Midbrain (tissue), 1 donor: ENCODE measurements at regions not wholly inside any gene's neighbourhood (a gene's known extent, or its start where the extent isn't known, plus 50 kb on each side); places are given as distances from the start of the nearest gene placed in this dataset.

ENCODE experiments used
- DNase-seq: peaks from one replicate; lab custom pipeline; 2025; lab: John Stamatoyannopoulos, UW

- no peak for DNase-seq
These were observed 116.8 kb downstream of the OR13A1 start for GRCh38 chr10:45198486-45199204.

DNA sequence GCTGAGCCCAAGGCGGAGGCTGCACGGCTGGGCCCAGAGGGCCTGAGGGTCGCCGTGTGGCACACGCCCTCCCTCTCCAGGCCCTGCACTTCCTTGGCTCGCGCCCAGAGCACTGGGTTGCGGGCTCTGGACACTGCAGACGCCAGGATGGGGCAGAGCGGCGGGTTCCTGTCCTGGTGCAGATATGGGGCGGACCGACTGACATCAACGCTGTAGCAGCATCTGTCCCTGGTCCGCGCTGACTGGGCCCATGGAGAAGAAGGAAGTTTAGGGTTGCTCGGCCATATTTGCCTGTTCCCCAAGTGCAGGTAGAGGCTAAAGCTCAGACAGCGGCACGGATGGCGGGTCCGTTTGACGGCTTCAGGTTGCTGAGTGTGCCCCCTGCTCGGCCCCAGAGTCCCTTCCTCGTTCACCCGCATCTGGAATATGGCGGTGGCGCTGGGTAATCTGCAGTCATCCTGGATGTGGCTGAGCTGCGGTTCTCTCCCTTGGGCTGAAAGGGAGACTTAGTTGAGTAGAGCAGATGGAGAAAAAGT is 116.1 kb downstream of the OR13A1 start:
- DNase-seq: no peak

DNA sequence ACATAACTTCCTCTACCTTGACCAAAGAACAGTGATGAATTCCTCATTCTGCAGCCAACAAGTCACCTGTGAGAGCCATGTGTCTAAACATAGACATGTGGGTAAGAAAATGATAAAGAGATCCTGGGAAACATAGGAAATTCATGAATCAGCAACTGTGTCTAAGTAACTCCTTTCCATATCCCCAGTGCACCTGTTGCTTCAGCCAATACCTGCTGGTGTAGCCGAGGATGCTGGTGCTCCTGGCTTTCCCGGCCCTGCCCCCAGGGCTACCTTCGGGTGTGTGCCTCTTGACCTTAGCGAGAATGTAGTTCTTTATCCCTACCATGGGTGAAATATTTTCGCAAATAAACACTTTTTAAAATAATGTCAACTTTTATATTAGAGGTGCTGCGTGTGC is 114.1 kb downstream of the OR13A1 start:
- DNase-seq: no peak

GRCh38 chr10:45202242-45202641 is 113.2 kb downstream of the OR13A1 start:
- DNase-seq: no peak

DNA sequence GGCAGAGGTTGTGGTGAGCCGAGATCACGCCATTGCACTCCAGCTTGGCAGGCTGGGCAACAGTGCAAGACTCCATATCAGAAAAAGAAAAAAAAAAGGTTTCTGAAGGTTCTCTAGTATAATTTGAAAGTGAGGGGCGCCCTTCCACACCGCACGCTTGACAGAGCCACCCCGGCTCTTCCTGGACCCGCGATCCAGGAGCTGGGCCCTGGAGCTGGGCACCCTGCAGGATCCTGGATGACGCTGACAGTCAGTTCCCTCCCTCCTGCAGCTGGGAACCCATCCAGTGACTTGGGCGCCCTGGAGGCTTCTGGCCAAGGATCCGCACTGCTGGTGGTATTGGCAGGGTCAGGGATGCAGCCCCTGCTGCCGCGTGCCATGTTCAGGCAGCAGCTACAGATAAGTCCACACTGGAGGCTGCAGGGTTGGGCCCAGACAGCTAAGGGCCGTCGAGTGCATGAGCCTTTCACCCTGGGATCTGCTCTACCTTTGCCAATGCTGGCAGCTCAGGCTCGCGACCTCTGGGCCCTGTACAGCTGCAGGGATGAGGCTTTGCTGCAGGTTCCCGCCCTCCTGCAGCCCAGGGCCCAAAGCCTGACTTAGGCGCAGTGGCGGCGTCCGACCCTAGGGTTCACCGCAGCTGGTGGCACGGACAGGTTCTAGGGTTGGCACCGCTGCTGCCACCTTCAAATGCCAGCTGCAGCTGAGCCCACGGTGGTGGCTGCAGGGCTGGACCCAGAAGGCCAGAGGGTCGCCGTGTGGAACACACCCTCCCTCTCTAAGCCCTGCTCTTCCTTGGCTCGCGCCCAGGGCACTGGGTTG is 110.2 kb downstream of the OR13A1 start:
- no peak for DNase-seq

DNA sequence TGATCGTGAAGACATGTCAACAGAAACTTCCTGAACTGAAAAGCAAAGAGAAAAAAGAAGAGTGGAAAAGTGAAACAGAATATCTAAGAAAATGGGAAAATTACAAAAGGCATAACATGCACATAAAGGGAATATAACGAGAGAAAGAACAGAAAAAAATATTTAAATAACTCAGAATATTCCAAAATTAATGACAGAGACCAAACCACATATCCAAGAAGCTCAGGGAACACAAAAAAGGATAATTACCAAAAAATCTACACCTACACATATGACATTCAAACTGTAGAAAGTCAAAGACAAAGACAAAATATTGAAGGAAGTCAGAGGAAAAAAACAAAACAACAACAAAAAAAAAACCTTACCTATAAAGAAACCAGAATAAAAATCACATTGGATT is 105.5 kb downstream of the OR13A1 start:
- no peak for DNase-seq

GRCh38 chr10:45211576-45211975 is 103.8 kb downstream of the OR13A1 start:
- no peak for DNase-seq

GRCh38 chr10:45219416-45219815 is 96.0 kb downstream of the OR13A1 start:
- no peak for DNase-seq

- no peak for DNase-seq
These were observed 94.5 kb downstream of the OR13A1 start for GRCh38 chr10:45220931-45221330.

DNA sequence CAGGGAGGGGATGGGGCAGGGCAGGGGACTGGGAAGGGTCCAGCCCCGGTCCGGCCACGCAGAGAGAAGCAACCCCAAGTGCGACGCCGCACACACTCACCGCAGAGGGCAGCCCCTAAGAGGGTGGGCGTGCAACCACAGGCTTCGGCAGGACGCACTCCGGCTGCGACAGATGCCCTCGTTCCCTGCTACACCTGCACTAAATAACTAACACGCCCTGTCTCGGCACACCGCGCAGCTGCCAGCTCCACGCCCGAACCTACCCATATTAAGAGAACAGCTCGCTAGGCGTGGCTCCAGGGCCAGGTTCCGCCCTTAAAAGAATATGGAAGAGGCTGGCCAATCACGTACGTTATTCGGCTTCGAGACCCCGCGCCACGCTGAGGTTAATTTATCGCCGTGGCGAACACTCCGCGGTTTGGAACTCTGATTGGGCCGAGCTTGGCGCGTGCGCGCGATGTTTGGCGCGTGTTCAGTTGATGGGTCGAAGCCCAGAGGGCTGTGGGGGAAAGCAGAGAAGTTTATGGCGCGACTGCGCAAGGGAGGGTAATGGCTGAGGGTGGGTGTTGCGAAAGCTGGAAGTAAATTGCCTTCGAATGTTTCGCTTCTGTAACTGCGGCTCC is 91.1 kb downstream of the OR13A1 start:
- no peak for DNase-seq

DNA sequence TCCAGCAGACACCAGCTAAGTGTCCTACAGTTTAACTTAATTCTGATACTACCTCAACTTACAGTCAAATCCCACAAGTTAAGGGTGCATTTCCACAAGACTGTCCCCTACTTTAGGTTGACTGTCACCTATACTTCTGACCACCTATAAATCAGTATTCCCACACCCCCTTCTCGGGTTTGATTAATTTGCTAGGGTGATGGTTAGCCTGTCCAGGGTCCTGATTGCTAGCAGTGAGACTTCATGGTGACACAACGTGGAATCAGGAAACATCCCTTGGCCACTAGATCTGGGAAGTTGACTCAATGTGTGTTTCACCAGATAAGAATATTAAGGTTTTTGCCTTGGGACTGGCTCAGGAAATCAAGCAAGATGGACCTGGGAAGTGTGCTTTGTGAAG is 88.4 kb downstream of the OR13A1 start:
- DNase-seq: no peak

DNA sequence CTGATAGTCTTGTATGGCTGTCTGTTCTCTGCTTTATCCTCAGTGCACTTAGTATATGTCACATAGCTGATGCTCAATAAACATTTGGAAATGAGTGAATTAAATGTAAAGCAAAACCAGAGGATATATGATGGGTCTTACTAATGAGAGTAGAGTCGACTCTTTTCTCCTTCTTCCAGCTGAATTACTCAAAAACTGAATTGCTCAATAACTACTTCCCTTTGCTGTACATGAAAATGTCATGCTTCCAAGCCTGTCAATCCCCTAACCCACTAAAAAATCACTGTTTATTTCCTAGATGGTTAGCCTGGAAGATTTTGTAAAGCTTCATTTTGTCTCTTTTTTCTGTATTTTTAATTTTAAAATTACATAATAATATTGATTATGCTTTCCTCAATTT is 88.0 kb downstream of the OR13A1 start:
- no peak for DNase-seq

GRCh38 chr10:45229823-45230222 is 85.6 kb downstream of the OR13A1 start:
- DNase-seq: no peak

DNA sequence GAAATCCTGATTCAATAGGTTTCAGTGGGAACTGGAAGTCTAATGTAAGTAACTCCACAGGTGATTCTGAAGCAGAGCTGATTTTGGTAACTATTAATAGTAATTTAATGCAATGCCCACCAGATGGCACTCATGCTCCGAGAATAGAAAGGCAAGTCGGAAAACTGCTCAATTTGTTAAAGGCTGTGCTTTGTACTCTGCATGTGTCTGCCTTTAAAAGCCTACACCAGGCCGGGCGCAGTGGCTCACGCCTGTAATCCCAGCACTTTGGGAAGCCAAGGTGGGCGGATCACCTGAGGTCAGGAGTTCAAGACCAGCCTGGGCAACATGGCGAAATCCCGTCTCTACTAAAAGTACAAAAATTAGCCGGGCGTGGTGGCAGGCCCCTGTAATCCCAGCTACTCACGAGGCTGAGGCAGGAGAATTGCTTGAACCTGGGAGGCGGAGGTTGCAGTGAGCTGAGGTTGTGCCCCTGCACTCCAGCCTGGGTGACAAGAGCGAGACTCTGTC is 80.1 kb downstream of the OR13A1 start:
- peak; percentile 86 for DNase-seq

- DNase-seq: no peak
These were observed 79.6 kb downstream of the OR13A1 start for GRCh38 chr10:45235798-45236220.

- DNase-seq: no peak
These were observed 76.5 kb downstream of the OR13A1 start for GRCh38 chr10:45238896-45239295.

DNA sequence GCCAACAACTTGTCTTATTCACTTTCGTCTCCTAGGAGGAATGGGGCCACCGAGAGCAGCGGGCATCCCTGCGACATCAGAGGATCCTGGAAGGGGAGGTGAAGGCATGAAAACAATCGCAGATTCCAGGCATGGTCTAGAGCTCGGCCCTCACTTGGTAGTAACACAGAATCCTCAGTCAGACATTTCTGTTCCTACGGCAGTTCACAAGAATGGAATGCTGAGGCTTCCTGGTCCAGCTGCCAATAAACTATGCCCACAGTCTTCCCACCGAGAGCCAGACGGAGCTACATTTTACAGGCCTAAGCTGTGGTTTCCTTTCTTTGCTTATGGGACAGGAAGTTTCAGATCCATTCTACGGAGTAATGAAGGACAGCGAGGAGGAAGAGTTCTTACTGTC is 75.8 kb downstream of the OR13A1 start:
- no peak for DNase-seq

DNA sequence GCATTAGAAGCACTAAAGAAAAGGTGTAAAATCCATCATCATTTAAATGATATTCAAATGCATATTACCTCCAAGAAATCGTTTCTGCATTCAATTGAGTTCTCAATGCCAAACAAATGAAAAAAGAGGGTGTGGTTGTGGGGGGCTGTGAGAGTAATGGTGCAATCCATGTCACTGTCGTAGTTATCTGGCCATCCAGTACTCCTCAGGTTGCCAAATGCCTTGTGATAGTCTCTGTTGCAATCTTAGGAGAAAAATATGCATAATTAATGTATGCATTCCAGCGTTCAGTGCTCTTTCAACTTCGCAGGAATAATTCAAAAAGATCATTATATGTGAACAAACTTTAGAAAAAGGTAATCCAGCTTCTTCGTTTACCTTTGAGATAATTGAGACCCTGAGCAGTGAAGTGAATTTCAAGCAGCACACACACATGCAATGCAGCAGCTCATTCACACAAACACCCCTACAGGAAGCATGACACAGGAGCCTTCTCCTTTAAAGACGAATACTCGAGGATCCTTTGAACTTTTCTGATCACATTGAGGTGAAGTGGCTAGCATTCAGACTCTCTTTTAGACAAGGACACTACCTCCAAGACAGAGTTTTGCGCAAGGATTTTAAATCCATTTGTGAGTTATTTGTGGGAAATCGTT is 73.4 kb downstream of the OR13A1 start:
- no peak for DNase-seq

GRCh38 chr10:45243261-45243660 is 72.1 kb downstream of the OR13A1 start:
- DNase-seq: no peak

GRCh38 chr10:45246522-45246921 is 68.9 kb downstream of the OR13A1 start:
- no peak for DNase-seq

DNA sequence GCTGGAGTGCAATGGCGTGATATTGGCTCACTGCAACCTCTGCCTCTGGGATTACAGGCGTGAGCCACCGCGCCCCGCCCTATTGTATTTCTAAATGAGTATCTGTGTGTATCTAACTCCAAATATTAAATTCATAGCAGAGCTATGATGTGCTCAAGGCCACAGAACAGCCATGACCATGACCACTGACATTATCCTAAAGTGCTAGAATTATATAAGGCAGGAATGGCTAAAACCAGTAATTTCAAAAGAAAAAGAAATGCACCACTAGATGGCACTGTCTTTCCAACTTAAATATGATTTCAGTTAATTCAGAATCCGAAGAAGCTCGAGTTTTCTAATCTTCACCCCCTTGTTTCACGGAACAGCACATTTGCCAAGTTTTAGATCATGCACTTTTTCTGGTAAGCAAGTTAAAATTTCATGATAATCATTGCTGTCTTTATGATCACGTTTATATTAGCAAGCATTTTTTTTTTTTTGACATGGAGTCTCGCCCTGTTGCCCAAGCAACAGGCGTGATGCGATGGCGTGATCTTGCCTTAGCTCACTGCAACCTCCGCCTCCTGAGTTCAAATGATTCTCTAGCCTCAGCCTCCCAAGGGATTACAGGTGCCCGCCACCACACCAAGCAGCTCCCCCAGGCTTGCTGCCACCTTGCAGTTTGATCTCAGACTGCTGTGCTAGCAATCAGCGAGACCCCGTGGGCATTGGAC is 65.3 kb downstream of the OR13A1 start:
- DNase-seq: peak; percentile 81
